ENCODE measurements at regions not wholly inside any gene's neighbourhood (a gene's known extent, or its start where the extent isn't known, plus 50 kb on each side); places are given as distances from the start of the nearest gene placed in this dataset.

DNA sequence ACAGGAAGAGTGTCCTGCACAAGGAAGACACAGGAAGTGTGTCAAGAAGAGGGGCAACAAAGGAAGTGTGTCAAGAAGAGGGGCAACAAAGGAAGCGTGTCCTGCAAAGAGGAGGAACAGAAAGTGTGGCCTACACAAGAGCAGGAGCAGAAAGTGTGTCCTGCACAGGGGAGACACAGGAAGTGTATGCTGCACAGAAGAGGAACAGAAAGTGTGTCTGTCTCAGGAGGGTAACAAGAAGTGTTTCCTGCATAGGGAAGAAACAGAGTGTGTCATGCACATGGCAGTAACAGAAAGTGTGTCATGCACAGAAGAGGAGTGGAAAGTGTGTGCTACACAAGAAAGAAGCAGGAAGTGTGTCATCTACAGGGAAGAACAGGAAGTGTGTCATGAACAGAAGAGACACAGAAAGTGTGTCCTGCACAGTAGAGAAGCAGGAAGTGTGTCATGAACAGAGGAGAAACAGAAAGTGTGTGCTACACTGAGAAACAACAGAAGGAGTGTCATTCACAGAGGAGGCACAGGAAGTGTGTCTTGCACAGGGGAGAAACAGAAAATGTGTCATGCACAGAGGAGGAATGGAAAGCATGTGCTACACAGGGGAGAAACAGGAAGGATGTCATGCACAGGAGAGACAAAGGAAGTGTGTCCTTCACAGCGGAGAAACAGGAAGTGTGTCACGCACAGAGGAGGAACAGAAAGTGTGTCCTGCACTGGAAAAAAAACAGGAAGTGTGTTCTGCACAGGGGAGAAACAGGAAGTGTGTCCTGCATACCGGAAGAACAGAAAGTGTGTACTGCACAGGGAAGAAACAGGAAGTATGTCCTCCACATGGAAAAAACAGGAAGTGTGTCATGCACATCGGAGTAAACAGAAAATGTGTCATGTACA lies 526.4 kb upstream of the PRKX start:
- DNase-seq: no peak
- H3K36me3 Mint-ChIP-seq (ENCODE audit: low read depth): no peaks in the 10 kb centered on the region
- no peaks in the 10 kb centered on the region for H3K27me3 Mint-ChIP-seq (ENCODE audit: insufficient read depth)
- H3K9me3 Mint-ChIP-seq: no peaks in the 10 kb centered on the region; the same call in 1 of the 2 replicates
- H3K4me1 Mint-ChIP-seq (ENCODE audit: low read depth): no peaks in the 10 kb centered on the region
- TF ChIP-seq, protein P1, sequence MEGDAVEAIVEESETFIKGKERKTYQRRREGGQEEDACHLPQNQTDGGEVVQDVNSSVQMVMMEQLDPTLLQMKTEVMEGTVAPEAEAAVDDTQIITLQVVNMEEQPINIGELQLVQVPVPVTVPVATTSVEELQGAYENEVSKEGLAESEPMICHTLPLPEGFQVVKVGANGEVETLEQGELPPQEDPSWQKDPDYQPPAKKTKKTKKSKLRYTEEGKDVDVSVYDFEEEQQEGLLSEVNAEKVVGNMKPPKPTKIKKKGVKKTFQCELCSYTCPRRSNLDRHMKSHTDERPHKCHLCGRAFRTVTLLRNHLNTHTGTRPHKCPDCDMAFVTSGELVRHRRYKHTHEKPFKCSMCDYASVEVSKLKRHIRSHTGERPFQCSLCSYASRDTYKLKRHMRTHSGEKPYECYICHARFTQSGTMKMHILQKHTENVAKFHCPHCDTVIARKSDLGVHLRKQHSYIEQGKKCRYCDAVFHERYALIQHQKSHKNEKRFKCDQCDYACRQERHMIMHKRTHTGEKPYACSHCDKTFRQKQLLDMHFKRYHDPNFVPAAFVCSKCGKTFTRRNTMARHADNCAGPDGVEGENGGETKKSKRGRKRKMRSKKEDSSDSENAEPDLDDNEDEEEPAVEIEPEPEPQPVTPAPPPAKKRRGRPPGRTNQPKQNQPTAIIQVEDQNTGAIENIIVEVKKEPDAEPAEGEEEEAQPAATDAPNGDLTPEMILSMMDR (IDR thresholded peaks at IDR 0.05): no peak
- no peak overlapping the region for H3K4me3 Mint-ChIP-seq
- H3K27ac Mint-ChIP-seq: no peak overlapping the region

DNA sequence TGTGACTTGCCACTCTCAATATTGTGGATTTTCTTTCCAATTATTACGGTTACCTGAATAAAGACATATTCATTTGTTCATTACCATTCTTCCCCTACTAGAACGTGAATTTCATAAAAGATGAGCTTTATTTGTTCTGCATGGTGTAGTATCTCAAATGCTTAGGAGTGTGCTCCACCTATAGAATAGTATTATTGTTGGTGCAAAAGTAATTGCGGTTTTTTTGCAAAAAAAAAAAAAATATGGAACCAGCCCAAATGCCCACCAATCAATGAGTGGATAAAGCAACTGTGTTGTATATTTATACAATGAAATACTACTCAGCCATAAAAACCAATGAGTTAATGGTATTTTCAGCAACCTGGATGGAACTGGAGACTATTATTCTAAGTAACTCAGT lies 525.5 kb upstream of the PRKX start:
- Mint-ChIP-seq H3K36me3 (ENCODE audit: low read depth) (no peaks in the 10 kb centered on the region; the same call in 1 of the 2 replicates), H3K4me3 (no peak overlapping the region), H3K9me3 (no peaks in the 10 kb centered on the region; the same call in 1 of the 2 replicates), H3K4me1 (ENCODE audit: low read depth) (no peaks in the 10 kb centered on the region), H3K27me3 (ENCODE audit: insufficient read depth) (no peaks in the 10 kb centered on the region), H3K27ac (no peak overlapping the region)
- DNase-seq: no peak
- TF ChIP-seq, protein P1 (IDR thresholded peaks at IDR 0.05): no peak

DNA sequence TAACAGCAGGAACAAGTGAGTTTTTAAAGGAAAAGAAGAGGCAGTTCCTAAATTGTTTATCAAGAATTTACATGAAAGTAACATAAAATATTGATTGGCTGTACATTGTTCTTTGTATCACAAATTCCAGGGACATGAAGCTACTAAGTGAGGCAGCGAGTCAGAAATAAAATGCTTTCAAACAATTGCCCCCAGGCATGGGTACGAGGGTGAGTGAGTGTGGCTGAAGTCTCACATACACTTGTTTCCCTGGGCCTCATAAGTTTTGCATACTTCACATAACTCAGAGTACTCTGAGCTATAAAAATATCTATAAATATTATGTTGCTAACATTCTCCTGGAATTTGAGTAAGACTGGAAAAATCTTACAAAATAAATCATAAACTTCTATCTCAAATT lies 511.6 kb upstream of the PRKX start:
- TF ChIP-seq, protein P1 (IDR thresholded peaks at IDR 0.05): no peak
- H3K4me1 Mint-ChIP-seq (ENCODE audit: low read depth): no peaks in the 10 kb centered on the region
- H3K27me3 Mint-ChIP-seq (ENCODE audit: insufficient read depth): no peaks in the 10 kb centered on the region
- H3K9me3 Mint-ChIP-seq: peaks cover 12% of the 10 kb centered on the region
- no peak overlapping the region for H3K27ac Mint-ChIP-seq
- H3K36me3 Mint-ChIP-seq (ENCODE audit: low read depth): no peaks in the 10 kb centered on the region
- DNase-seq: peak; percentile 3
- H3K4me3 Mint-ChIP-seq: no peak overlapping the region

DNA sequence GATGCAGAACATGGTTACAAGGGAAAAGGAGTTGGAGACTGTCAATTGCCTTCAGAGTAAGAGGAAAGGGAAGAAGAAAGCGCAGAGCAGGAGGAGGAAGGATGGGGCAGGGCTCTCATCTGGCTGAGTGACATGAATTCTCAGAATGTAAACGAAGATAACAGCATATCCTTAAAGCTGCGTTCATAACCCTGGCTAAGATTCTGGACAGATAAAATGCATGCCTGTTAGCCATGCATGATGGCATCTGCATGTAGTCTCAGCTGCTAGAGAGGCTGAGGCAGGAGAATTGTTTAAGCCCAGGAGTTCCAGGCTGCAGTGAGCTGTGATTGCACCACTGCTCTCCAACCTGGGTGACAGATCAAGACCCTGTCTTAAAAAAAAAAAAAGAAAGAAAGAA lies 493.5 kb upstream of the PRKX start:
- DNase-seq: no peak
- Mint-ChIP-seq H3K4me1 (ENCODE audit: low read depth) (no peaks in the 10 kb centered on the region), H3K4me3 (no peak overlapping the region), H3K9me3 (peaks cover 38% of the 10 kb centered on the region), H3K36me3 (ENCODE audit: low read depth) (no peaks in the 10 kb centered on the region), H3K27me3 (ENCODE audit: insufficient read depth) (no peaks in the 10 kb centered on the region; the same call in 1 of the 2 replicates), H3K27ac (no peak overlapping the region)
- TF ChIP-seq, protein P1 (IDR thresholded peaks at IDR 0.05): no peak

DNA sequence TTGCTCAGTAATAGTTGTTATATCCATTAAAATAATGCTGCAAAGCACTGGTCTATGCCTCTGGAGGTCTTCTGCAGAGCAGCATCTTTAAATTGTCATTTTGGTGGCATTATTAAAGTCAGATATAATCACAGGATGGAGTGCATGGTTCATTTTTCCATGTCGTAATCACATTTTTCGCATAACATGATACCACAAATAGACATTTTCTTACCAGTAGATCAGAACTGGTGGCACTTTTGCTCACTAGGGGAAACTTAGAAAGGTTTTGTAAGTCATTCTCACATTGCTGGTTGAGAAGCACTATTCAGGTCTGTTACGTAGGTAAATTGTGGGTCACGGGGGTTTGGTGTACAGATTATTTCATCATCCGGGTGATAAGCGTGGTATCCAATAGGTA lies 484.5 kb upstream of the PRKX start:
- H3K9me3 Mint-ChIP-seq: peaks cover 16% of the 10 kb centered on the region
- H3K27ac Mint-ChIP-seq: no peak overlapping the region
- no peaks in the 10 kb centered on the region for H3K27me3 Mint-ChIP-seq (ENCODE audit: insufficient read depth)
- DNase-seq: no peak
- H3K4me3 Mint-ChIP-seq: no peak overlapping the region
- TF ChIP-seq, protein P1 (IDR thresholded peaks at IDR 0.05): no peak
- H3K4me1 Mint-ChIP-seq (ENCODE audit: low read depth): no peaks in the 10 kb centered on the region
- H3K36me3 Mint-ChIP-seq (ENCODE audit: low read depth): peaks cover 4% of the 10 kb centered on the region; the same call in 1 of the 2 replicates
